HCT116 (cell line): ENCODE measurements at regions not wholly inside any gene's neighbourhood (a gene's known extent, or its start where the extent isn't known, plus 50 kb on each side); places are given as distances from the start of the nearest gene placed in this dataset.

Experiments used
- ATAC-seq: fragments of 200-7000 bp; cut with Tn5 transposase; 2 replicates; pipeline ENCODE4 v1.9.1; 2020; ENCODE audit warnings: mild to moderate bottlenecking, moderate library complexity
- BruUV-seq: library from RNA; stranded (reverse); fragments of 400-500 nt; replicated peaks from 2 replicates; lab custom pipeline; 2021; lab: Mats Ljungman, UMichigan
- CTCF ChIA-PET: fragments of 300-600 bp; sonication (Branson Sonifier 250); formaldehyde crosslinking; loops from one replicate; lab custom pipeline; 2021; ENCODE audit warnings: antibody characterized with exemption; lab: Charles Lee
- POLR2A ChIA-PET: fragments of 300-600, 350-600 bp; sonication (Branson Sonifier 250); formaldehyde crosslinking; loops from one replicate; lab custom pipeline; 2021; ENCODE audit warnings: antibody characterized with exemption; lab: Charles Lee
- RAD21 ChIA-PET, 2 experiments: fragments of 300-600 bp; sonication (Branson Sonifier 250); formaldehyde crosslinking; loops; one replicate each; lab custom pipeline; 2023; ENCODE audit warnings: low total read pairs in 2 of 2; ENCODE audit not compliant: uncharacterized antibody in 2 of 2, unreplicated experiment in 2 of 2, low non-redundant PET in 1 of 2; lab: Charles Lee
- DNase-seq: peaks from one replicate; pipeline ENCODE4 v3.0.0-alpha.2; 2010; ENCODE audit warnings: low read depth, low spot score
- H2AFZ ChIP-seq: fragments of 200-600 bp; shearing (Covaris generic), sonication (generic); 2 replicates; pipeline ENCODE4 v1.6.1; 2017; ENCODE audit warnings: low read depth, mixed run types, mixed read lengths, antibody characterized with exemption, low read length; ENCODE audit not compliant: poor library complexity, severe bottlenecking
- H3K27ac ChIP-seq: 2 replicates; pipeline ENCODE4 v1.5.1; 2012; ENCODE audit warnings: low read depth, low read length
- H3K27me3 ChIP-seq: fragments of 200-600 bp; sonication (generic); 2 replicates; pipeline ENCODE4 v1.6.1; 2016; ENCODE audit warnings: mixed run types, low read length, mixed read lengths; ENCODE audit not compliant: insufficient read depth
- H3K36me3 ChIP-seq, 2 experiments: fragments of 200-500 bp in 1 of 2; fragments of 200-600 bp in 1 of 2; sonication (Bioruptor generic) in 1 of 2; sonication (generic) in 1 of 2; 2 replicates each; pipeline versions ENCODE4 v1.5.1 to v1.6.1; 2014 to 2016; ENCODE audit warnings: low read length in 2 of 2, inconsistent platforms in 1 of 2, mixed read lengths in 1 of 2, mixed run types in 1 of 2; ENCODE audit not compliant: insufficient read depth in 2 of 2, control insufficient read depth in 1 of 2
- H3K4me1 ChIP-seq, 2 experiments: fragments of 200-600 bp in 1 of 2; sonication (generic) in 1 of 2; 2 replicates each; pipeline versions ENCODE4 v1.5.1 to v1.6.1; 2012 to 2017; ENCODE audit warnings: low read length in 2 of 2, inconsistent platforms in 1 of 2, mild to moderate bottlenecking in 1 of 2, mixed read lengths in 1 of 2, mixed run types in 1 of 2, moderate library complexity in 1 of 2; ENCODE audit not compliant: insufficient read depth in 2 of 2, control insufficient read depth in 1 of 2
- H3K4me2 ChIP-seq: fragments of 200-600 bp; sonication (generic); 2 replicates; pipeline ENCODE4 v1.6.1; 2017; ENCODE audit warnings: mixed run types, low read length, mixed read lengths
- H3K4me3 ChIP-seq, 2 experiments: fragments of 200-600 bp in 1 of 2; sonication (generic) in 1 of 2; replicated peaks in 1 of 2; 2 replicates each; pipeline ENCODE4 v1.5.1; 2011 to 2016; ENCODE audit warnings: low read length in 2 of 2, control low read depth in 1 of 2, low read depth in 1 of 2, mild to moderate bottlenecking in 1 of 2, mixed read lengths in 1 of 2, mixed run types in 1 of 2
- H3K79me2 ChIP-seq: fragments of 200-600 bp; sonication (generic); 2 replicates; pipeline ENCODE4 v1.6.1; 2017; ENCODE audit warnings: mild to moderate bottlenecking, mixed run types, low read length, moderate library complexity, mixed read lengths; ENCODE audit not compliant: insufficient read depth
- H3K9ac ChIP-seq: fragments of 200-600 bp; sonication (generic); 2 replicates; pipeline ENCODE4 v1.6.1; 2016; ENCODE audit warnings: low read length, mixed read lengths
- H3K9me2 ChIP-seq: fragments of 200-600 bp; sonication (generic), shearing (Covaris generic); 2 replicates; pipeline ENCODE4 v1.6.1; 2017; ENCODE audit warnings: mixed run types, mild to moderate bottlenecking, moderate library complexity; ENCODE audit not compliant: insufficient read depth
- H3K9me3 ChIP-seq, 2 experiments: fragments of 200-500 bp in 1 of 2; fragments of 200-600 bp in 1 of 2; sonication (Bioruptor generic) in 1 of 2; sonication (generic) in 1 of 2; 2 replicates each; pipeline ENCODE4 v1.6.1; 2014 to 2017; ENCODE audit warnings: low read length in 2 of 2, mixed read lengths in 2 of 2, inconsistent platforms in 1 of 2, low read depth in 1 of 2, mild to moderate bottlenecking in 1 of 2, mixed run types in 1 of 2, moderate library complexity in 1 of 2; ENCODE audit not compliant: control insufficient read depth in 1 of 2, insufficient read depth in 1 of 2
- H4K20me1 ChIP-seq: fragments of 200-600 bp; sonication (generic), shearing (Covaris generic); 2 replicates; pipeline ENCODE4 v1.6.1; 2017; ENCODE audit warnings: mixed run types, mild to moderate bottlenecking, moderate library complexity; ENCODE audit not compliant: insufficient read depth
- ATF3 ChIP-seq: IDR thresholded peaks from 2 replicates; pipeline ENCODE4 v1.6.1; 2012
- CBX3 ChIP-seq: IDR thresholded peaks from 2 replicates; pipeline ENCODE4 v1.6.1; 2012; ENCODE audit warnings: low read depth
- CTCF ChIP-seq, 3 experiments: fragments of 200-600 bp in 1 of 3; sonication (generic) in 1 of 3; IDR thresholded peaks in 2 of 3; conservative IDR thresholded peaks in 1 of 3; 2 replicates each; pipeline ENCODE4 v1.5.1; 2012 to 2017; ENCODE audit warnings: low read depth in 2 of 3, low read length in 2 of 3, antibody characterized with exemption in 1 of 3, borderline replicate concordance in 1 of 3, control low read depth in 1 of 3, mild to moderate bottlenecking in 1 of 3, mixed read lengths in 1 of 3, mixed run types in 1 of 3, moderate library complexity in 1 of 3; ENCODE audit not compliant: insufficient read depth in 1 of 3
- EGR1 ChIP-seq: IDR thresholded peaks from 2 replicates; pipeline ENCODE4 v1.6.1; 2012; ENCODE audit warnings: low read depth
- ELF1 ChIP-seq: IDR thresholded peaks from 2 replicates; pipeline ENCODE4 v1.6.1; 2012; ENCODE audit warnings: low read depth, borderline replicate concordance
- EZH2 ChIP-seq: fragments of 200-600 bp; sonication (generic); IDR thresholded peaks from 2 replicates; pipeline ENCODE4 v1.6.1; 2017; ENCODE audit warnings: antibody characterized with exemption, mixed run types
- MAX ChIP-seq: IDR thresholded peaks from 2 replicates; pipeline ENCODE4 v1.6.1; 2012
- POLR2A ChIP-seq: IDR thresholded peaks from 2 replicates; pipeline ENCODE4 v1.7.0; 2011; ENCODE audit warnings: borderline replicate concordance; ENCODE audit not compliant: insufficient read depth, insufficient read length; ENCODE audit errors: extremely low read depth
- POLR2AphosphoS5 ChIP-seq: IDR thresholded peaks from 2 replicates; pipeline ENCODE4 v1.6.1; 2011; ENCODE audit warnings: mild to moderate bottlenecking, low read depth, low read length, moderate library complexity
- RAD21 ChIP-seq: IDR thresholded peaks from 2 replicates; pipeline ENCODE4 v1.6.1; 2012; ENCODE audit warnings: low read depth, mild to moderate bottlenecking
- SIN3A ChIP-seq: IDR thresholded peaks from 2 replicates; pipeline ENCODE4 v1.6.1; 2012; ENCODE audit warnings: low read depth
- SP1 ChIP-seq: IDR thresholded peaks from 2 replicates; pipeline ENCODE4 v1.6.1; 2012; ENCODE audit warnings: low read depth
- SRF ChIP-seq: IDR thresholded peaks from 2 replicates; pipeline ENCODE4 v1.6.1; 2012; ENCODE audit warnings: low read depth
- YY1 ChIP-seq: IDR thresholded peaks from 2 replicates; pipeline ENCODE4 v1.6.1; 2011; ENCODE audit warnings: low read length, low read depth, moderate library complexity, mild to moderate bottlenecking; ENCODE audit not compliant: insufficient replicate concordance; ENCODE audit errors: extremely low read depth
- ZBTB33 ChIP-seq: IDR thresholded peaks from 2 replicates; pipeline ENCODE4 v1.6.1; 2011; ENCODE audit warnings: mild to moderate bottlenecking, low read length, moderate library complexity; ENCODE audit not compliant: insufficient replicate concordance; ENCODE audit errors: extremely low read depth
- ZFX ChIP-seq: fragments of 450-650 bp; IDR thresholded peaks from 2 replicates; pipeline ENCODE4 v1.6.1; 2017
- ZNF274 ChIP-seq: fragments of 200-500 bp; sonication (Bioruptor generic); IDR thresholded peaks from 2 replicates; pipeline ENCODE4 v1.6.1; 2014; ENCODE audit warnings: mild to moderate bottlenecking, low read depth, low read length, inconsistent platforms
- intact Hi-C: fragments of 100-400 bp; cut with micrococcal nuclease; formaldehyde crosslinking; loops from 2 replicates; pipeline ENCODE4 v1.10.0; 2022

- no peak for TF ChIP-seq ZNF274
- peak; percentile 76 for TF ChIP-seq MAX
- no peak for TF ChIP-seq POLR2A
- peak; percentile 33; the same call in 1 of the 2 replicates for TF ChIP-seq RAD21
These were observed 276.9 kb upstream of the NEBL start (continued) for GRCh38 chr10:21173802-21174714.

GRCh38 chr10:21172930-21173801 is 276.1 kb upstream of the NEBL start:
- H3K9me3 ChIP-seq, result no peaks in the 10 kb centered on the region
- ChIA-PET RAD21 (interaction anchor here in 1 of 2 experiments (0.7 kb wide), 1 partner anchor 29 kb away, joined by 3 read pairs; no protein-coding TSS in a partner anchor), POLR2A (no interaction called here), CTCF (no interaction called here)
- peak overlapping the region; percentile 90 for H3K27ac ChIP-seq
- no TSS peak for BruUV-seq
- H4K20me1 ChIP-seq, result no peaks in the 10 kb centered on the region
- no peaks in the 10 kb centered on the region for H3K9me2 ChIP-seq
- H3K79me2 ChIP-seq, result no peaks in the 10 kb centered on the region
- H3K4me1 ChIP-seq, result peaks cover 24 to 39% of the 10 kb centered on the region in 2 experiments
- no peaks in the 10 kb centered on the region for H3K27me3 ChIP-seq
- H3K9ac ChIP-seq, result peak overlapping the region; percentile 67
- ATAC-seq (no peak), DNase-seq (no peak)
- no peaks in the 10 kb centered on the region for H3K36me3 ChIP-seq
- peak overlapping the region; percentile 57 for H2AFZ ChIP-seq
- H3K4me2 ChIP-seq, result peak overlapping the region; percentile 93
- intact Hi-C loops, result loop anchor here (5.0 kb wide), 1 partner anchor 359 kb away; the partner anchor contains the start of gene MLLT10
- peak overlapping the region; percentile 75 to 77 for H3K4me3 ChIP-seq
- TF ChIP-seq SP1 (no peak), SRF (no peak), ZBTB33 (no peak), MAX (no peak), POLR2AphosphoS5 (no peak), CBX3 (no peak), ZNF274 (no peak), YY1 (no peak), ATF3 (no peak), EZH2 (no peak), POLR2A (no peak), SIN3A (no peak), ELF1 (no peak), EGR1 (no peak), CTCF (IDR thresholded peaks at IDR 0.05 in 2 of 3, conservative IDR thresholded peaks at IDR 0.05 in 1 of 3; ENCODE audit: borderline replicate concordance in 1 of 3, insufficient read depth in 1 of 3, low read depth in 2 of 3, low read length in 2 of 3) (no peak), ZFX (no peak)
